ENCODE measurements at regions not wholly inside any gene's neighbourhood (a gene's known extent, or its start where the extent isn't known, plus 50 kb on each side); places are given as distances from the start of the nearest gene placed in this dataset.
A peak's percentile ranks its signal among the peaks of the same experiment; 100 is the strongest.
"Not testable (repeated sequence)": the region's sequence is repeated elsewhere in the genome, so short reads cannot be mapped to it uniquely, and the experiment has no call there.

- Histone ChIP-seq H3K9me3 (peaks cover 0 to 4% of the 10 kb centered on the region in 2 donors), H3K4me3 (no peak overlapping the region), H3K27me3 (no peaks in the 10 kb centered on the region), H3K36me3 (no peaks in the 10 kb centered on the region), H3K27ac (no peak overlapping the region), H3K4me1 (no peaks in the 10 kb centered on the region)
- TF ChIP-seq CTCF (IDR thresholded peaks at IDR 0.05) = no peak
- ATAC-seq (no peak), DNase-seq (no peak)
- intact Hi-C loops (cut with DNase I) = no loop called here
These were observed 68.8 kb upstream of the MYO3A start for GRCh38 chr10:25865267-25865666.

- no peaks in the 10 kb centered on the region for H3K27me3 ChIP-seq
- H3K4me1 ChIP-seq = no peaks in the 10 kb centered on the region
- intact Hi-C loops (cut with DNase I) = no loop called here
- no peak for ATAC-seq
- H3K4me3 ChIP-seq = no peak overlapping the region
- DNase-seq = no peak
- TF ChIP-seq CTCF (IDR thresholded peaks at IDR 0.05) = no peak
- peaks cover 0 to 4% of the 10 kb centered on the region in 2 donors for H3K9me3 ChIP-seq
- no peak overlapping the region for H3K27ac ChIP-seq
- H3K36me3 ChIP-seq = no peaks in the 10 kb centered on the region
These were observed 66.7 kb upstream of the MYO3A start for GRCh38 chr10:25867321-25867720.

- DNase-seq = no peak
These were observed 64.9 kb upstream of the MYO3A start for GRCh38 chr10:25869067-25869591.

DNA sequence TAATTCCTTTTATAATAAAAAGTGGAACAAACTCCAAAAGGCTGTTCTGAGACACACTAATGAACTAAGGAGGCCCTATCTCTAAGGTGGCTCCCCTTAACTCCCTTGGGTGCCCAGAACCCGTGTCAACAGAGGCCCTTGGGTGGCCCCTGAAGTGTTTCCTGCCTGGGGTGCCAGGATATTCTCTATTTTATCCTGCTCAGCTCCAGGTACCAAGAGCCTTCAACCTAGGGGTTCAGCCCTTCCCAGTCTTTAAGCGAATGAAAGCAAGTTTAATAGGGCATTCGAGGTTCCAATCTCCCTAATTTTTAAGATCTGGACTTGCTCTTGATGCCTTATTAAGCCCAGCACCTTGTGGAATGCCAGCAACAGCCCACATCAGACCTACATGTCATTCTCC, 64.4 kb upstream of the MYO3A start:
- no peak overlapping the region for H3K27ac ChIP-seq
- H3K4me1 ChIP-seq = no peaks in the 10 kb centered on the region
- TF ChIP-seq CTCF (IDR thresholded peaks at IDR 0.05) = no peak
- DNase-seq (no peak), ATAC-seq (no peak)
- intact Hi-C loops (cut with DNase I) = no loop called here
- no peak overlapping the region for H3K4me3 ChIP-seq
- H3K27me3 ChIP-seq = no peaks in the 10 kb centered on the region
- H3K9me3 ChIP-seq = no peaks in the 10 kb centered on the region
- no peaks in the 10 kb centered on the region for H3K36me3 ChIP-seq

More at GRCh38 chr10:25869067-25869591, 64.9 kb upstream of the MYO3A start:
- H3K4me3 ChIP-seq = no peak overlapping the region
- ATAC-seq = no peak
- H3K27ac ChIP-seq = no peak overlapping the region
- intact Hi-C loops (cut with DNase I) = no loop called here
- H3K36me3 ChIP-seq = no peaks in the 10 kb centered on the region
- H3K9me3 ChIP-seq = peaks cover 0 to under 1% of the 10 kb centered on the region in 2 donors
- TF ChIP-seq CTCF (IDR thresholded peaks at IDR 0.05) = no peak
- no peaks in the 10 kb centered on the region for H3K4me1 ChIP-seq
- no peaks in the 10 kb centered on the region for H3K27me3 ChIP-seq

DNA sequence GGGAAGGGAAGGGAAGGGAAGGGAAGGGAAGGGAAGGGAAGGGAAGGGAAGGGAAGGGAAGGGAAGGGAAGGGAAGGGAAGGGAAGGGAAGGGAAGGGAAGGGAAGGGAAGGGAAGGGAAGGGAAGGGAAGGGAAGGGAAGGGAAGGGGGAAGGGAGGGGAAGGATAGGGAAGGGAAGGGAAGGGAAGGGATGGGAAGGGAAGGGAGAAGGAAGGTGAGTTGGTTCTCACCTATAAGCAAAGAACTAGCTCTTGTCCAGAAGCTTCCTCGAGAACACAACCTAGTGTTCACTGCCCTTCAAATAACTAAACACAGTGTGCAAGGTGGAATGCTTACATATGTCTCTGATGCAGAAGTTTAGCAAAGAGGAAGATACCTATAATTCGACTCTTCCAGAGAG, 59.6 kb upstream of the MYO3A start:
- H3K4me1 ChIP-seq; H3K36me3 ChIP-seq; DNase-seq; ATAC-seq; H3K27me3 ChIP-seq; H3K4me3 ChIP-seq; intact Hi-C loops (cut with DNase I); H3K9me3 ChIP-seq; H3K27ac ChIP-seq: not testable (repeated sequence)

DNA sequence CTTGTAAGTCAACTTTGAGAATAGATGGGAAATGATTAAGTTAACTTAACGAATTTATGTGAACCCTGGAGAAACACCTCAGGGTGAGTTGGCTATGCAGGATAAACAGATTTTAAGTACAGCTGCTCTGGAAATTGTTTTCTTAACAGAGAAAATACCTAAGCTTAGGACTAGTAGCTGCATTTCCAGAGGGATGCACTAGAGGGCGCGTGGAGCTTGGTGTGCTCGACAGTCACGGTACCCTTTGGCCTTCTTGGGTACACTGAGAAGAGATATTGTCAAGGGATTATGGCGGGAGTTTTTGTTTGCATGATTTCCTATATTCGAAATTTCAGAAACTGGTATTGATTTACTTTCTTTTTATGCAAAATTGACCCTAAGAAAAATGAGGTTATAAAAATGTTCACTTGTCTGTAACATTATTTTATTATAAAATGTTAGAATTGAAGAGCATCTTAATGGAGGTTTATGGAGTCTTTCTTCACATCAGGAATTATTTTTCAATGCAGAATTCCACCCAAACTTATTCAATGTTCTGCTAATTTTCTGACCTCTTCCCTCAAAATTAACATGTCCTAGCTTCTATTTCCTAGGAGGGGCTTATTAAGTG, 58.4 kb upstream of the MYO3A start:
- H3K9me3 ChIP-seq = no peaks in the 10 kb centered on the region
- ATAC-seq = peak; percentile 93
- intact Hi-C loops (cut with DNase I) = no loop called here

More for the DNA sequence above, 58.4 kb upstream of the MYO3A start:
- no peak overlapping the region for H3K27ac ChIP-seq
- peak in 3 of 4 donors; percentile 40 to 70 (median 62) for DNase-seq
- no peaks in the 10 kb centered on the region for H3K27me3 ChIP-seq
- H3K4me1 ChIP-seq = no peaks in the 10 kb centered on the region
- H3K4me3 ChIP-seq = no peak overlapping the region
- peak; percentile 74 for TF ChIP-seq CTCF (IDR thresholded peaks at IDR 0.05)
- no peaks in the 10 kb centered on the region for H3K36me3 ChIP-seq
